IPS-20b (cell line): ENCODE measurements at regions not wholly inside any gene's neighbourhood (a gene's known extent, or its start where the extent isn't known, plus 50 kb on each side); places are given as distances from the start of the nearest gene placed in this dataset.
A peak's percentile ranks its signal among the peaks of the same experiment; 100 is the strongest.

Experiments
- H3K27ac ChIP-seq: one replicate; pipeline ENCODE4 v1.5.1; 2013; ENCODE audit warnings: low read length
- H3K27me3 ChIP-seq: 2 replicates; pipeline ENCODE4 v1.6.1; 2013; ENCODE audit warnings: mild to moderate bottlenecking, low read length, inconsistent platforms; ENCODE audit not compliant: insufficient read depth
- H3K36me3 ChIP-seq: 2 replicates; pipeline ENCODE4 v1.6.1; 2013; ENCODE audit warnings: low read depth, mild to moderate bottlenecking, inconsistent platforms, low read length, moderate library complexity; ENCODE audit not compliant: insufficient read depth
- H3K4me1 ChIP-seq: 2 replicates; pipeline ENCODE4 v1.6.1; 2013; ENCODE audit warnings: mild to moderate bottlenecking, control low read depth, inconsistent platforms, low read length, moderate library complexity; ENCODE audit not compliant: insufficient read depth
- H3K4me3 ChIP-seq: 2 replicates; pipeline ENCODE4 v1.5.1; 2013; ENCODE audit warnings: mild to moderate bottlenecking, low read length, inconsistent platforms
- H3K9ac ChIP-seq: 2 replicates; pipeline ENCODE4 v1.6.1; 2013; ENCODE audit warnings: low read depth, mild to moderate bottlenecking, inconsistent platforms, low read length, moderate library complexity
- H3K9me3 ChIP-seq: 2 replicates; pipeline ENCODE4 v1.6.1; 2013; ENCODE audit warnings: mild to moderate bottlenecking, low read depth, low read length, inconsistent platforms; ENCODE audit not compliant: insufficient read depth

DNA sequence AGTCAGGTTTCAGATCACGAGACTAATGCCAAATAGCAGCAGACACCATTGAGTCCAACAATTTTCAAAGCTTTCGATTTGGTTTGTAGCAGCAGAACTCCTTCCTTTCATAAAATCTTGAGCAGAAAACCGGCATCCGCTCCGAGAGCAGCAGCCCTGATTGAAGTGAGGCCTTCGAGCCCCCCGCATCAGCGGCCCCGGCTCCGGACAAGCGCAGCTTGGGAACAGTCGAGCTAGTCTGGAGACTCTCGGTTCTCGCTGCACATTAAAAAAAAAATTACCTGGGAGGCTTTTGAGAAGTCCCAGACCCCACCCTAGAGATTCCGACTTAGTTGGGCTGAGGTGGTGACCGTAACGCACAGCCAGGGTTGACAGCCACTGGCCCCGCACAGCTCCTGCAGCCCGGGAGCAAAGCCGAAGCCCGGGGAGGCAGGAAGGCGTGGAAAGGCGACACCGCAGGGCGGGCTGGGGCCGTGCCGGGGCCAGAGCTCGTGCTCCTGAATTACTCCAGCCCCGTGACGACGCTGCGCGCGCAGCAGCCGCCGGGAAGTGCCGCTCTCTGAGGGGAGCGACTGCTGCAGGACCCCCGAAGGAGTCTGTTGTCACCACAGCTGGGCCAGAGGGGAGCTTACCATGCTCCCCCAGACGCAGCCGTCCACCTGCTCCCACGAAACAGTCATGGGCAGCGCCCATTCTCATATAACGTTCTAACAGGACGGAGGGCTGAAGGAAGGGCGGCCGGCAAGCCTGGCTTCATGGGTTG, 57.8 kb downstream of the SPATA19 start:
- peaks cover 28% of the 10 kb centered on the region for H3K27me3 ChIP-seq
- no peak overlapping the region; the same call in 1 of the 2 replicates for H3K9ac ChIP-seq
- H3K36me3 ChIP-seq: no peaks in the 10 kb centered on the region
- no peaks in the 10 kb centered on the region for H3K9me3 ChIP-seq
- H3K4me1 ChIP-seq: no peaks in the 10 kb centered on the region
- H3K4me3 ChIP-seq: peak overlapping the region; percentile 63; the same call in 1 of the 2 replicates
- no peak overlapping the region for H3K27ac ChIP-seq

GRCh38 chr11:133785795-133786340, 59.4 kb downstream of the SPATA19 start:
- no peak overlapping the region for H3K4me3 ChIP-seq
- no peak overlapping the region for H3K9ac ChIP-seq
- no peaks in the 10 kb centered on the region for H3K9me3 ChIP-seq
- peaks cover 28% of the 10 kb centered on the region for H3K27me3 ChIP-seq
- no peaks in the 10 kb centered on the region for H3K36me3 ChIP-seq
- H3K4me1 ChIP-seq: no peaks in the 10 kb centered on the region
- no peak overlapping the region for H3K27ac ChIP-seq

DNA sequence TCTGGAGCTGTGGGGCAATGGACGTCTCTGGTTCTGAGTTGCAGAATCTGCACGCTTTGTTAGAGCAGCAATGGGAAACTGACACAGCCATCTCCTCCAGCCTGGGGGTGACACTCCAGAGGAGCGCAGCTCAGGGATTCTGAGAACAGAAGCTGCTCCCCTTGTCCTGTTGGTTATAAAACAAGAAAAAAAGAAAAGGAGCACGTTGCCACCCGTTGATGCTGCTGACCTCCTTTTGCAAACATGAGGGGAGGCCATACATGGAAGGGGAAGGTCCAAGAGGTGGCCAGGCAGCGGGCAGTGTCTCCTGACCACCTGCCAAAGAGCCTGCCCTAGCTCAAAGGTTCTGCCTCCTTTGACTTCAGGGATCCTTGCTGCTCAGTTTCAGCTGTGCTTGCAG, 61.0 kb downstream of the SPATA19 start:
- H3K9ac ChIP-seq: no peak overlapping the region
- no peaks in the 10 kb centered on the region for H3K36me3 ChIP-seq
- no peak overlapping the region for H3K27ac ChIP-seq
- H3K9me3 ChIP-seq: no peaks in the 10 kb centered on the region
- H3K4me1 ChIP-seq: no peaks in the 10 kb centered on the region
- no peak overlapping the region for H3K4me3 ChIP-seq
- peaks cover 28% of the 10 kb centered on the region for H3K27me3 ChIP-seq

GRCh38 chr11:133782116-133782725, 63.1 kb downstream of the SPATA19 start:
- Histone ChIP-seq H3K4me1 (no peaks in the 10 kb centered on the region), H3K9ac (no peak overlapping the region), H3K27ac (no peak overlapping the region), H3K9me3 (no peaks in the 10 kb centered on the region), H3K36me3 (no peaks in the 10 kb centered on the region), H3K4me3 (no peak overlapping the region), H3K27me3 (peaks cover 8% of the 10 kb centered on the region)

- H3K9ac ChIP-seq: no peak overlapping the region
- no peaks in the 10 kb centered on the region for H3K4me1 ChIP-seq
- H3K4me3 ChIP-seq: no peak overlapping the region
- H3K27ac ChIP-seq: no peak overlapping the region
- H3K9me3 ChIP-seq: peaks cover 7% of the 10 kb centered on the region; the same call in 1 of the 2 replicates
- H3K36me3 ChIP-seq: no peaks in the 10 kb centered on the region
- H3K27me3 ChIP-seq: no peaks in the 10 kb centered on the region
Measured at GRCh38 chr11:133778161-133778560, 67.2 kb downstream of the SPATA19 start.

DNA sequence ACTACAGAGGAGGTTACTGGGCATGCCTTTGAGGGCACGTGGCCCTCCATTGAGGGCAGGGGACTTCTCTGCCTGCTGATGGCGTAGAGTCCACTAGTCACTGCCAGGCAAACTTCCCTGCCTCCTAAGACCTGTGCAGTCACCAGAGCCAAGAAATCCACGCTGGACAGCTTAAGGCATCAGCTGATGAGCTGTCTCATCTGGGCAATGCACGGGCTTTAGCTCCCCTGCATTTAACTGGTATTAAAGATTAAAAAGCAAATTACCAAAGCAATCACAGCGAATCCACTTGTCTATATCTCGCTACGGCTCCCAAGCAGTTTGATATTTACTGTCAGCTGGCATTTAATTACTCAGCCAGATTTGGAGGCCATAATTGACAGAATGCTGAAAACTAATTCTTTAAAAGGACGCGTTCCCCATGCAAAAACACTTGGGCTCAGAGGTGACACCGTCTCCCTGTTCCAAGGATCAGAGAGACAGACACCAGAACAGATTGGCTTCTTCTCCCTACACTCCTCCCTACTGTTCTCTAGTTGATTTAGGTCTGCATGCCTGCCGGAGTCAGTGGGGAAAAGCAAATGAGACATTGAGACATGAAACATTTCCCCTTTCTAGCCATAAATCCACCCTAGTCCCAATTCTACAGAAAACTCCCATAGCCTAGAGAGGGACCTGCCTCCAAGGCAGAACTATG, 68.5 kb downstream of the SPATA19 start:
- H3K9ac ChIP-seq: no peak overlapping the region
- H3K27ac ChIP-seq: no peak overlapping the region
- no peaks in the 10 kb centered on the region for H3K27me3 ChIP-seq
- H3K36me3 ChIP-seq: no peaks in the 10 kb centered on the region
- H3K4me3 ChIP-seq: no peak overlapping the region
- H3K4me1 ChIP-seq: no peaks in the 10 kb centered on the region
- peaks cover 7% of the 10 kb centered on the region; the same call in 1 of the 2 replicates for H3K9me3 ChIP-seq

DNA sequence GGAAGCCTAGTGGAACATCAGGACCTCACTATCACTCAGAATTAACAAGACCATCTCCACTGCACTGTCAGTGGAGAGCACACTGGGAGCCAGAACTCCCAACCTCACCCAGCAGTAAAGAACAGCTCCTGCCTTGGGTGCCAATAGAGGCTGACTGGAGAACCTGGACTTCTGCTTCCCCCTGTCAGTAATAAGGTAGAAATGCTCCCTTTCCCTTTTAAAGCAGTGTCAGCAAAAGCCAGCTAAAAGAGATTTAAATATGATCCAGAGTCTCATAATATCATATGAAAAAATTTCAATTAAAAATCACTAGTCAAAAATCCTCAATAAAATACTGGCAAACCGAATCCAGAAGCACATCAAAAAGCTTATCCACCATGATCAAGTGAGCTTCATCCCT, 82.8 kb downstream of the SPATA19 start:
- Histone ChIP-seq H3K27me3 (no peaks in the 10 kb centered on the region), H3K9me3 (no peaks in the 10 kb centered on the region), H3K9ac (no peak overlapping the region), H3K27ac (no peak overlapping the region), H3K4me1 (no peaks in the 10 kb centered on the region), H3K4me3 (no peak overlapping the region), H3K36me3 (no peaks in the 10 kb centered on the region)

- Histone ChIP-seq H3K4me1 (peaks cover 5% of the 10 kb centered on the region; the same call in 1 of the 2 replicates), H3K36me3 (no peaks in the 10 kb centered on the region), H3K27me3 (no peaks in the 10 kb centered on the region), H3K9me3 (no peaks in the 10 kb centered on the region), H3K9ac (no peak overlapping the region), H3K27ac (no peak overlapping the region), H3K4me3 (no peak overlapping the region)
Measured at GRCh38 chr11:133753150-133753549, 92.2 kb downstream of the SPATA19 start.

DNA sequence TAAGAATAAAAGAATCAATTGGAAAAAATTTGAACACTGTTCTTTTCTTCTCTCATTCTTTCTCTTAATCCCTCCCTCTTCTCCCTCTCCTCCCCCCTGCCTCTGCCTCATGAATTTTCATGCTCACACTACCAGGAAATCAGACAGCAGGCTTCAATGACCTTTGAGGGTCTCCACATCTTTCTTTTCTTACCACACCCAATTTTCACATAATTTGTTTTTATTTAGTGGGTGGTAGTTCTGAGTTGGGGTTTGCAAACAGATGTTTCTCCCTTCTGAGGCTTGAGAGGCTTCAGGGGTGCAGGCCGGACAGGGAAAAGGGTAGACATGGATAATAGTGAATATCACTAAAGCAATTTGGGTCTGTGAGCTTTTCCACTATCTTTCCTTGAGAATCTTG, 95.5 kb downstream of the SPATA19 start:
- H3K4me1 ChIP-seq: peaks cover 11% of the 10 kb centered on the region; the same call in 1 of the 2 replicates
- H3K27me3 ChIP-seq: no peaks in the 10 kb centered on the region
- no peaks in the 10 kb centered on the region for H3K36me3 ChIP-seq
- H3K27ac ChIP-seq: no peak overlapping the region
- no peaks in the 10 kb centered on the region for H3K9me3 ChIP-seq
- H3K4me3 ChIP-seq: no peak overlapping the region
- H3K9ac ChIP-seq: no peak overlapping the region

DNA sequence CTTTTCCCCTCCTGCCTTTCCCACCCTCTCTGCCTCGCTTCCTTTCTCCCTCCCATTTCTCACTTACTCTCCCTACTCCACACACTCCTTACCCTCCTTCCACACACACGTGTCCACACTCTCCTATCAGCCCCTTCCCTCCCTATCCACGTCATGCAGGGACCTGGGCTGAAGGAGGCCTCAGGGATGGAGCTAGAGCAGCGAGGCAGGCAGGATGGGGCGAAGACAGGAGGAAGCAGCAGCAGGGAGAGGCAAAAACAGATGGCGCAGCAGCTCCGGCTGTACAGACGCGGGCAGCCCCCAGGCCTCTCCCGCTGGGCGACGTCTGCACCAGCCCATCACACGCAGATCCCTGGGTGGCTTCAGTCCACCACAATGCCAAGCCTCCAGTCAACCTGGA, 97.9 kb downstream of the SPATA19 start:
- no peaks in the 10 kb centered on the region for H3K36me3 ChIP-seq
- H3K9ac ChIP-seq: no peak overlapping the region
- peaks cover 6% of the 10 kb centered on the region; the same call in 1 of the 2 replicates for H3K4me1 ChIP-seq
- no peaks in the 10 kb centered on the region for H3K27me3 ChIP-seq
- no peaks in the 10 kb centered on the region for H3K9me3 ChIP-seq
- no peak overlapping the region for H3K27ac ChIP-seq
- no peak overlapping the region for H3K4me3 ChIP-seq

DNA sequence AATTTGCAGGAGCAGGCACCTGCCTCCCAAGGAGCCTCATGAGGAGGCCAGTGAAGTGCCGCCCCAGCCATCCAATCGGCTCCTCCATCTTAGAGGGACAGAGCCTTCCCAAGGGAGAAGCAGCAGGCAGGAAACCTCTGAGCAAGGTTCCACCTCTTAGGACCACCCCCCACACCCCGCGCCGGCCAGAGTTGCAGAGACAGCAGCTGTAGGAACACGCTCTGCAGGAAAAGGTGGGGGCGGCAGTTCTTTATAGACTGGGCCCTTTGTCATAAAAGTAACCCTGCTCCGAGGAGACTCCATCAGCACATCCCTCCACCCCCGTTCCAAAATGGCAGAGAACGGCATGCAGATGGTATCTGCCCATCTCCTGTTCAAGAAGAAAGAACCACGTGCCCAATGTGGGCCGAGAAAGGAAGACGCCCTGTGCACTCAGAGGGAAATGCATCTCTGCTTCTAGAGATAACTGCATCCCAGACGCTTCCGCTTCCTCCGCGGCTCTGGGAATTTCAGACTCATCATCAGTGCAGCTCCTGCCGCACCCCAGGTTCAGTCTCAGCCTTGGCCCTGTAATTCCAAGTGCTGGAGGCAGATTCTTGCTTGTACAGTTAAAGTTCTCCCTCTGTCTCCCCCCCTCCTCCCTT, 98.5 kb downstream of the SPATA19 start:
- Histone ChIP-seq H3K9me3 (no peaks in the 10 kb centered on the region), H3K4me3 (no peak overlapping the region), H3K9ac (no peak overlapping the region), H3K27me3 (no peaks in the 10 kb centered on the region), H3K4me1 (peaks cover 6% of the 10 kb centered on the region; the same call in 1 of the 2 replicates), H3K36me3 (no peaks in the 10 kb centered on the region), H3K27ac (no peak overlapping the region)
